GM19468 (cell line): ENCODE measurements at regions not wholly inside any gene's neighbourhood (a gene's known extent, or its start where the extent isn't known, plus 50 kb on each side); places are given as distances from the start of the nearest gene placed in this dataset.
"Not testable (repeated sequence)": the region's sequence is repeated elsewhere in the genome, so short reads cannot be mapped to it uniquely, and the experiment has no call there.

ENCODE experiments used
- ATAC-seq: cut with Tn5 transposase; IDR thresholded peaks from one replicate; pipeline ENCODE4 v1.9.1; 2021; ENCODE audit warnings: mild to moderate bottlenecking, moderate library complexity, moderate number of reproducible peaks; ENCODE audit not compliant: unreplicated experiment; ENCODE audit errors: extremely low read depth

- ATAC-seq = no peak
Measured at GRCh38 chr5:89707891-89708290, 701.7 kb downstream of the CETN3 start.

GRCh38 chr5:89706731-89707130 is 702.8 kb downstream of the CETN3 start:
- ATAC-seq = no peak

DNA sequence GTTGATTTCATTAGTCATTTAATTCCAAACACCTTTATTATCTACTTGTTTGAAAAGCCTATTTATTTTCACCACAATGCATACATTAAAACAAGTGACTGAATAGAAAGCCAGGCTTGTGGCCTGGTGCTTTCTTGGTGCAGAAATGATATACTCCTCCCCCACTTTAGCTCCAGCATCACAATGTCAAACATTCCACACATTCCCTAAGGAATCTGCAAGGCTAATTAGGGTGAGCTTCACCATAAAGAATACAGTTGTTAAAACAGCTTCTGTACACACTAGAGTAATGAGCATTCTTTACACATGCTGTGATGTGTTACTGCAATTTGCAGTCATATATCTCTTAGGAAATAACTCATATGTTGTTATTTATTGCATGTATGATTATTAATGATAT is 705.7 kb downstream of the CETN3 start:
- no peak for ATAC-seq

DNA sequence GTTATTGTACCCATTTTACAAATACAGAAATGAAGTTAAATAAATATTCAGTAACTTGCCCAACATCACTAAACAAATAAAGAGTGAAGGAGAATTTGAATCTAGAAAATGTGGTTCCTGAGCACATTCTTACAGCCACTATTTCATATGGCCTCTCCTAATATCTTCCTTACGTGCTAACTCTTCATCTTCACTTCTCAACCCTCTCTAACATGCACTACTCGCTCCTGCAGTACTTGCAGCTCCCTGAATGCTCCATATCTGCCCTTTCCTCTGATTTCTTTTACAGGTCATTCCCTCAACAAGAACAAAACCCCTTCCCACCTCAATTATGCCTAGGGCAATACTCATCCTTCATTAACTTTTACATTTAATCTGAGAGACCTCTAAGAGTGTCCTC is 711.5 kb downstream of the CETN3 start:
- no peak for ATAC-seq

DNA sequence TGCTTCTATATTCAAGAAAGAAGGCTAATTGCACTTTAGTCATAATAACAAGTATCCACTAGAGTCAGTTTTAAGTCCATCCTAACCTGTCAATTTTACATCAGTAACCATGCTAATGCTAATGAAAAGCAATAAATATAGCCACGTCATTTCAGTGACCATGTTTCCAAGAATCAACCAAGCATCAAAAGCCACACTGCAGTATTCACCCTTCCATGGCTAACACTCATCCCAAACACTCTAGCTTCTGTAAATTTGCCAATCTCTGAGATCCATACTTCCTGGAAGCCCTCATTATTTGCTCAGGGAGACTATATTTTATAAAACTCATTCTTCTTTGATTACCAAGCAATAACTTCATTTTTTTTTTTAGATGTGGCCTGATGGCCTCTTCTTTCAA is 712.0 kb downstream of the CETN3 start:
- no peak for ATAC-seq

DNA sequence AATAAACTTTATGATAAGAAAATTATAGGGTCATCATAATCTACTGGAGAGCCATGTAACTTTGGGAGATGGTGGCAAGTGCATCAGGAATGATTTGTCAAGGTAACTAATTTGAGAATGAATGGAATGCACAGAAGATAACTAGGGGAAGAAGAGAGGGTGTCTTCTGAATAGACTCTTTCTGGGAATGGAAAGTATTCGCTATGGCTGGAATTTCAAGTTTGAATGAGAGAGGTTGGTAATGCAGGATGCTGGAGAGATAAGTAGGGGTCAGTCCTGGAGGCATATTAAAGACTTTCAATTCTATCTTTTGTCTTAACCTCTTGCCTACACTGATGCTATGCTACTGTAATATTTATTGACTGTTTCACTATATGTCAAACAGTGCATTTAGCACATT is 714.2 kb downstream of the CETN3 start:
- ATAC-seq = no peak

DNA sequence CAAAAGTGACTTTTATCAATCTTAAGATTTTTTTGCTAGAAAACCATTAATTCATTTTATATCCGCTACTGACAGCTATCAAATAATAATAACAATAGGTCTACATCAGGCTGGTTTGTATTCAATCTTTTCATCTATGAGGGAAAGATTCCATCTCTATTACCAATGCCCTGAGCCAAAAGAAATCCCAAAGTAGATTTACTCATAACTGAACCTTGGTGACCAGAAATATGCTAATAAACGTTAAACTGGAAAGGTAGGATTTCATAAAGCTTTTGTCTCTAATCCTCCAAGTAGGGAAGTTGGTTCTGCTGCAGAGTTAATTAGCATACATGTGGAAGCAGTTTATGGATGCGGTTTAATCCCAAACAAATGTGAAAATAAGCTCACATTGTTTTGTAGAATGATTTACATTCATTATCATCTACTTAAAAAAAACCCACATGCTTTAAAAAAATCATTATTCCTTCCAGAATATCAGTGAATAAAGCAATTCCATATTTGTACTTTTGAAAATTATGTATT is 715.5 kb downstream of the CETN3 start:
- ATAC-seq = no peak

DNA sequence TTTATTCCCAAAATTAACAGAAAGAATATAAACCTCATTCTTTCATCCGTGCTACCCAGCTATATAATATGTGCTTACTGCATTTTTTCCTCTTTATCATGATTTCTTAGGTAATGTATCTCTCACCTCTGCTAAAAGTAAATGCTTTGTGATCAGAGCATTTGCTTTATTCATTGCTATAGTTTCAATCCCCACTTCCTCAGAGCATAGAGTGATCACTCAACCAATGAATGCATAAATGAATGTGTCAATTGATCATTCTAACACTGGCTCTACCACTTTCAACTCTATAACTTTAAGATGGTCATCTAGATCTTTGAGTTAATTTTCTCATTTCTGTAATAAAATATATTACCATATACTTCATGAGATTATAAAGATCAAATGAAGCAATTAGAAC is 719.2 kb downstream of the CETN3 start:
- ATAC-seq = no peak

GRCh38 chr5:89686081-89686765 is 723.3 kb downstream of the CETN3 start:
- ATAC-seq = no peak

GRCh38 chr5:89676634-89677033 is 732.9 kb downstream of the CETN3 start:
- no peak for ATAC-seq

GRCh38 chr5:89673019-89673418 is 736.5 kb downstream of the CETN3 start:
- ATAC-seq = no peak

DNA sequence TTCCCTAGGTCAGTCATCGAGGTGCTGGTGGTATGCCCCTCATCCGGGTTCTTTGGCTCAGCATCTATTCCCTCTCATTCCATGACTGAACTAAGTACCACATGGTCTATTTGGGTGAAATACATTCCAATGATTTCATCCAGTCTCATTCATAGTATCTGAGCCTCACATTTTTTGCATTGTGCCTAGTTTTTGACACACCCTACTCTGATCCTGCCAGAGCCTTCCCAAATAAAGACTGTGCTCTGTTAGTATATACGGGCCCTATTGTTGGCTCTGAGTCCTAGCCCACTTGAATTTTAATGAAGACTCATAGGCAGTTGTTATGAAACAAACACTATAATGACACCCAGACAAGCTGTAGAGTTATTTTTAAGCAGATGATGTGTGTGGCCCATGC is 740.7 kb downstream of the CETN3 start:
- no peak for ATAC-seq

DNA sequence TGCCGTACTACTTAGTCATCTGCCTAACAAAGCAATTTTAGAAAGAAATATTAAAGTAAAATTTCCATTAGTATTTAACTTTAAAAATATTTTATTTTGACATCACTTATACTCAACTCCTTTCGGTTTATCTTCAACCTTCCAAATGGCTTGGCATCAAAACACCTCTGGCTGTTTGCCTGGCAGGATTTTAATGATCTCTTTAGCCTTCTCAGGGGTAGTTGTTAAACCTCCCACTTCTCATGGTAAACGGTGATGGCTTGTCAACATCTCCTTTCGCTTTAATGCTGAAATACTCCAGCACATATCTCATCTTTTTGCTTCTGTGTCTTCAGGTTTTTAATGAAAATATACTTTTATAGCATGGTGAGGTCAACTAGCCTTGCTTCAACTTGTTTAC is 747.1 kb downstream of the CETN3 start:
- no peak for ATAC-seq

- ATAC-seq = no peak
Measured at GRCh38 chr5:89638871-89639270, 755.9 kb upstream of the MEF2C start.

GRCh38 chr5:89634176-89634575 is 751.2 kb upstream of the MEF2C start:
- not testable (repeated sequence) for ATAC-seq

DNA sequence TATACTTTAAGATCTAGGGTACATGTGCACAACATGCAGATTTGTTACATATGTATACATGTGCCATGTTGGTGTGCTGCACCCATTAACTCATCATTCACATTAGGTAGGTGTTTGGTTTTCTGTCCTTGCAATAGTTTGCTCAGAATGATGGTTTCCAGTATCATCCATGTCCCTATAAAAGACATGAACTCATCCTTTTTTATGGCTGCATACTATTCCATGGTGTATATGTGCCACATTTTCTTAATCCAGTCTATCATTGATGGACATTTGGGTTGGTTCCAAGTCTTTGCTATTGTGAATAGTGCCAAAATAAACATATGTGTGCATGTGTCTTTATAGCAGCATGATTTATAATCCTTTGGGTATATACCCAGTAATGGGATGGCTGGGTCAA is 747.1 kb upstream of the MEF2C start:
- not testable (repeated sequence) for ATAC-seq

GRCh38 chr5:89628876-89629635 is 746.1 kb upstream of the MEF2C start:
- no peak for ATAC-seq

GRCh38 chr5:89615839-89616518 is 733.0 kb upstream of the MEF2C start:
- no peak for ATAC-seq

DNA sequence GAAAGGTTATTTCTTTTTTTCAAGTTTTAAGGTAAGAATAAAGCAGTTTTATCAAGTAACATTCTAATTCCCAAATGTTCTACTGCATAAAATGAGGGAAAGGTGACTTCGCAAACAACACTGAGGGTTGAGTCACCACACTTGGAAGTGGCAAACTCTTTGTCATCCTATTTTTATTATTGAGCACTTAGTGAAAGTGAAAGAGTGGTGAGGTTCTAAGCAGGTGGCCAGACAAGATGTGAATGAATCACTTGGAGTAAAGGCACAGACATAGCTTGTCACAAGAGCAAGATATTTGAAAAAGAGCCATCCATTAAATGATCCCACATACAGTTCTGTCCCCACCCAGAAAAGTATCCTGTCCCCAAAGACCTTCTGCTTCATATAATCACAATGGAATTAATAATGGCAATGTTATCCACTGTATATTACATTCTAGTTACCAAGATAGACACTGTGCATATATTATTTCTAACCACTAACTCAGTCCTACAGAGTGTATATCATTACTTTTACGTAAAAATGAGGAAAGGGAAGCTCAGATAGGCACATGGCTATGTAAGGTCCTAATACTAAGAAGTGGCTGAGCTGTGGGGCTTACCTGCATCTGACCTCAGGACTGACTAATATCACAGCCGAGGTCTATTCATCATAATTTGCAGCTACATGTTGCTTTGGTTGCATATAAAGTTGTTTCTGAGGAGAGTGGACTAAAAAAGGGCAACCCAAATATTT is 730.4 kb upstream of the MEF2C start:
- ATAC-seq = peak; percentile 92

GRCh38 chr5:89606939-89607534 is 724.1 kb upstream of the MEF2C start:
- no peak for ATAC-seq
